ENCODE measurements at regions not wholly inside any gene's neighbourhood (a gene's known extent, or its start where the extent isn't known, plus 50 kb on each side); places are given as distances from the start of the nearest gene placed in this dataset.

- no peak for DNase-seq
Observed at GRCh38 chr2:75798569-75798968, 87.9 kb upstream of the GCFC2 start.

GRCh38 chr2:75792996-75793395 lies 82.3 kb upstream of the GCFC2 start:
- DNase-seq = no peak

DNA sequence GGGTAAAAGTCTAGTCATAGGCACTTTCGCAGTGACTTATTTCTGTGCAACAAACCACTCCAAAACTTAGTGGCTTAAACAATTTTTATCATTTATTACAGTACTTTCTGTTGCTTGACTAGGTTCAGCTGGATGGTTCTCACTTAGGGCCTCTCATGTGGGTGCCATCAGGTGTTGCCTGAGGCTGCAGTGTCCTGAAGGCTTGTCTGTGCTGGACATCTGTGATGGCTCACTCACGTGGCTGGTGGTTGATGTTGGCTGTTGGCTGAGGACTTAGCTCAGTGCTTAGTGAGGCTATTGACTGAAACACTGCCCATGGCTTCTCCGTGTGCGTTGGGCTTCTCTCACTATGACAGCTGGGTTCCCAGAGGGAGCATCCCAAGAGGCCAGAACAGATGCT lies 81.4 kb upstream of the GCFC2 start:
- DNase-seq = no peak

- no peak for DNase-seq
Observed at GRCh38 chr2:75790814-75791467, 80.2 kb upstream of the GCFC2 start.

- no peak for DNase-seq
Observed at GRCh38 chr2:75790121-75790813, 79.6 kb upstream of the GCFC2 start.

DNA sequence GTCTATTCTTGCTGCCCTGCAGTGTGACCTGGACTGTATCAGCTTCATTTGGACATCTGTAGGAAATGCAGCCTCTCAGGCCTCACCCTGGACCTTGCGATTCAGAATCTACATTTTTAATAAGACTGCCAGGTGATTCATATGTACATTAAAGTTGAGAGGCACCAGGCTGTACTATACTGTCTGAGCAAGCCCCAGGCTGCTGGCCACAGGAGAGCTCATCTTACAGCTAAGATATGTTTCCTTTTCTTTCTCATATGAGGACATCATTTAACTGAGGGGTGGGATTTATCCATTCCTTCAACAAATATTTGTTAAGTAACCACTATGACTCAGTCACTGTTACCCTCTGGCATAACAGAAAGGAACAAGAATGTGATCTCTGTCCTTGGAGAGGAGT lies 78.2 kb upstream of the GCFC2 start:
- DNase-seq = no peak

GRCh38 chr2:75788154-75788553 lies 77.4 kb upstream of the GCFC2 start:
- DNase-seq = no peak

DNA sequence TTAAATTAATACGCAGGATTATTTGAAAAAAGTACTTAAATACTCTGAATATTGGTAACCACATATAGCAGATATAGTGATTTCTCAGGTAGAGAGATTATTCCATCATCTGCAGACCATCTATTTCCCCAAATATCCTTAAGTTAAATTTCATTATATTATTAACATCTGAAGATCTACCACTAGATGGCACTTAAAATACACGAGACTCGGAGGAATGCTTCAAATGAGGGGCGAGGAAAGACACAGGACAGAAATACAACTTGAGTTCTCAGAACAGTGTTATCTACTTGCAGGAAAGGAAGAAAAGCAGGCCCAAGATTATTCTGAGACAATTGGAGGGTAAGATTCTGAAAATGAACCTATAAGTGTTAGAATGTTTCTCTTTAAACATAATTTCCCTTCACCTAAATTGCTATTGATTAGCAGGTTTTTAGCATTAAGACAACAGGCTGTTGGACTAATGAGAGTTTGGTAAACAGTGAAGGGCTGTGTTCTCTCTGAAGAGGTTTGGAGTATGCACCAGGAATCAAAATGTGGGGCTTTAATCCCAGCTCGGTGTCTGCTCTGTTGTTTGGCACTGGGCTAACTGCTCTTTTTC lies 76.9 kb upstream of the GCFC2 start:
- DNase-seq = peak; percentile 78 to 79

DNA sequence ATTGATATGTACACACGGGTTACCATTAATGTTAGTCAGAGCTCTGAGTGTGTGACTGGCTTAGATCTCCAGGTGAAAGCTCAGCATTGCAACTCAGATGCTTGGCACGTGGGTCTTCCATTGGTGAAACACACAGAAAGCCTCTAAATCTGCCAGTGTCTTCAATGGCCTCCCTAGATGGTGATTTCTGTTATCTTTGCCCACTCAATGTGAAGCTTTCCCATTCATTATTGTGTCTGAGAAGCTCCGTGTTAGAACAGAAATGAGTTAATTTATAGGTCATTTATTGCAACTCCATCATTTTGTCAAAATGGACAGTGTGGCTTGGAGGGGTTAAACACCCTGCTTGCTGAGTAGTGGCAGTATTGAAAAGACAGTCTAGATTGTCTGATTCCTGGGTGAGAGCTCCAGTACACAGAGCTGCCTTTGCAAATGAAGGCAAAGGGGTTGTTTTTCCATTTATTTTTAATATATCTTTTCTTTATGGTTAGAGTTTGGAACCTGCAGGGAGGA lies 64.7 kb upstream of the GCFC2 start:
- no peak for DNase-seq

GRCh38 chr2:75772908-75773630 lies 62.4 kb upstream of the GCFC2 start:
- no peak for DNase-seq

DNA sequence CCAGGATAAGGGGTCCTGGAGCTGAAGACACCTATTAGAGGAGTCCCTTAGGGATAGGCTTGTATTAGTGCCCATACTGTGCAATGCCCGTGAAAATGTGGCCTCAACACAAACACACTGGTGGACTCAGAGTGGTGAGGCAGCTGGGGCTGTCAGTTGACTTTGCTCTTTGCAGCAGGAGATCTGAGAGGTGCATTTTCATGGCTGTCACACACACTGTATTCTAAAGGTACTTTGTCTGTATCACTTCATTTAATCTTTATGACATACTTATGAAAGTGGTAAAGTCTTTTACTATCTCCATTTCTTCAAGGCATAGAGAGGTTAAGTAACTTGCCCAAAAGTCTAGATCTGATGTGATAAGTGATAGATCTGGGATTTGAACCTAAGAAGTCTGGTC lies 55.1 kb upstream of the GCFC2 start:
- no peak for DNase-seq

DNA sequence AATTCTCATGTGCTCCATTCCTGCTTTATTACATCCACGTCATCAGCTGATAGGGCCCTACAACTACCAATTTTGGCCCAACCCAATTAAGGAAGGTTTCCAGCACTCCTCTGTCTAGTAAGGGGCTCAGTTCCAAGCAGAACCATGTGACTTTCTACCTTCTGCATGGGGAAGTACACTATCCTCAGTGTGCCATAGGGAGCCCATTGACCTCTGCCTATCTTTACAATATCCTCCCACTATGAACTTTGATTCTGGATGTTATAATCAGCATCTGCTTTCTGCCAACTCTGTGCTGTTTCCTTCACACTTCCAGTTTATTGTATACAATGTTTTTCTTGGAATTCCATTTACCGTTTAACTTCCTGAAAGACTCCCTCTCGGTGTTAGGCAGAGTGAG lies 53.9 kb upstream of the GCFC2 start:
- DNase-seq = no peak

Data from Kasumi-1 (cell line).